Vagina (tissue), 2 donors: ENCODE measurements at regions not wholly inside any gene's neighbourhood (a gene's known extent, or its start where the extent isn't known, plus 50 kb on each side); places are given as distances from the start of the nearest gene placed in this dataset.

Source experiments
- CTCF ChIP-seq, 3 experiments: fragments of 450-650 bp in 2 of 3; fragments of 200-600 bp in 1 of 3; sonication (generic) in 1 of 3; IDR thresholded peaks; one replicate each; pipeline ENCODE4 v1.5.1; 2017 to 2019; ENCODE audit warnings: antibody characterized with exemption in 3 of 3, mild to moderate bottlenecking in 2 of 3, moderate library complexity in 2 of 3
- POLR2AphosphoS5 ChIP-seq, 2 donors: sonication (generic); formaldehyde crosslinking; IDR thresholded peaks; one replicate each; pipeline ENCODE4 v1.9.0; 2017; ENCODE audit warnings: antibody characterized with exemption in 2 of 2, mild to moderate bottlenecking in 2 of 2, low read depth in 1 of 2; ENCODE audit not compliant: insufficient read depth in 1 of 2

GRCh38 chr2:8316356-8316755, 365.5 kb upstream of the ID2 start:
- TF ChIP-seq CTCF (IDR thresholded peaks at IDR 0.05): no peak
- no peak for TF ChIP-seq POLR2AphosphoS5 (IDR thresholded peaks at IDR 0.05; ENCODE audit: insufficient read depth in 1 of 2, low read depth in 1 of 2)
